ENCODE measurements at regions not wholly inside any gene's neighbourhood (a gene's known extent, or its start where the extent isn't known, plus 50 kb on each side); places are given as distances from the start of the nearest gene placed in this dataset.

GRCh38 chr20:23264545-23264944 lies 86.0 kb upstream of the NXT1 start:
- dilution Hi-C loops (cut with MboI; ENCODE audit: extremely low pct_ligation_motif_present, low sequenced_read_pairs) = no loop called here
- TF ChIP-seq, protein P1, sequence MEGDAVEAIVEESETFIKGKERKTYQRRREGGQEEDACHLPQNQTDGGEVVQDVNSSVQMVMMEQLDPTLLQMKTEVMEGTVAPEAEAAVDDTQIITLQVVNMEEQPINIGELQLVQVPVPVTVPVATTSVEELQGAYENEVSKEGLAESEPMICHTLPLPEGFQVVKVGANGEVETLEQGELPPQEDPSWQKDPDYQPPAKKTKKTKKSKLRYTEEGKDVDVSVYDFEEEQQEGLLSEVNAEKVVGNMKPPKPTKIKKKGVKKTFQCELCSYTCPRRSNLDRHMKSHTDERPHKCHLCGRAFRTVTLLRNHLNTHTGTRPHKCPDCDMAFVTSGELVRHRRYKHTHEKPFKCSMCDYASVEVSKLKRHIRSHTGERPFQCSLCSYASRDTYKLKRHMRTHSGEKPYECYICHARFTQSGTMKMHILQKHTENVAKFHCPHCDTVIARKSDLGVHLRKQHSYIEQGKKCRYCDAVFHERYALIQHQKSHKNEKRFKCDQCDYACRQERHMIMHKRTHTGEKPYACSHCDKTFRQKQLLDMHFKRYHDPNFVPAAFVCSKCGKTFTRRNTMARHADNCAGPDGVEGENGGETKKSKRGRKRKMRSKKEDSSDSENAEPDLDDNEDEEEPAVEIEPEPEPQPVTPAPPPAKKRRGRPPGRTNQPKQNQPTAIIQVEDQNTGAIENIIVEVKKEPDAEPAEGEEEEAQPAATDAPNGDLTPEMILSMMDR (IDR thresholded peaks at IDR 0.05; ENCODE audit: extremely low read depth in 1 of 2, insufficient read depth in 1 of 2, low read depth in 1 of 2, low read length in 2 of 2) = no peak
- TF ChIP-seq EZH2 (IDR thresholded peaks at IDR 0.05; ENCODE audit: borderline replicate concordance, low read depth, low read length, severe bottlenecking) = no peak
- TF ChIP-seq JUN (IDR thresholded peaks at IDR 0.05; ENCODE audit: borderline replicate concordance, insufficient read depth, insufficient read length, low read depth) = no peak
- TF ChIP-seq POLR2AphosphoS5 (IDR thresholded peaks at IDR 0.05; ENCODE audit: insufficient read depth, low read depth, low read length) = no peak
- TF ChIP-seq, protein P2, sequence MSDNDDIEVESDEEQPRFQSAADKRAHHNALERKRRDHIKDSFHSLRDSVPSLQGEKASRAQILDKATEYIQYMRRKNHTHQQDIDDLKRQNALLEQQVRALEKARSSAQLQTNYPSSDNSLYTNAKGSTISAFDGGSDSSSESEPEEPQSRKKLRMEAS (IDR thresholded peaks at IDR 0.05; ENCODE audit: insufficient read depth, insufficient read length) = no peak
- TF ChIP-seq MYC (IDR thresholded peaks at IDR 0.05; ENCODE audit: low read depth, low read length) = no peak
- TF ChIP-seq FOS (IDR thresholded peaks at IDR 0.05; ENCODE audit: borderline replicate concordance, insufficient read depth, low read length) = no peak
- TF ChIP-seq GATA2 (IDR thresholded peaks at IDR 0.05; ENCODE audit: insufficient read depth, insufficient read length, low read depth, low read length) = no peak
- no peak for DNase-seq (ENCODE audit: low read depth, low spot score)
- H3K4me2 ChIP-seq (ENCODE audit: insufficient read depth, low read length) = no peak overlapping the region
- no peak overlapping the region for H3K4me3 ChIP-seq (replicated peaks in 1 of 3; ENCODE audit: insufficient read depth in 1 of 3, low read depth in 1 of 3, low read length in 3 of 3)
- no peak for FAIRE-seq
- POLR2A ChIA-PET = no interaction called here
- H2AFZ ChIP-seq (ENCODE audit: low read depth, low read length) = no peak overlapping the region
- no peaks in the 10 kb centered on the region for H3K27me3 ChIP-seq (ENCODE audit: control insufficient read depth in 2 of 2, insufficient read depth in 2 of 2, low read length in 2 of 2)
- CTCF ChIA-PET = interaction anchor here (1.1 to 2.0 kb wide), 2 partner anchors 19 to 20 kb away, joined by 3 to 6 read pairs; no protein-coding TSS in a partner anchor
- BruUV-seq (replicated peaks) = no TSS peak
- H4K20me1 ChIP-seq (replicated peaks; ENCODE audit: control insufficient read depth, extremely low read depth, insufficient read depth, low read length) = no peaks in the 10 kb centered on the region
- H3K9ac ChIP-seq (replicated peaks; ENCODE audit: extremely low read depth, insufficient read depth, low read length) = no peak overlapping the region
- no peaks in the 10 kb centered on the region for H3K9me3 ChIP-seq (replicated peaks; ENCODE audit: control insufficient read depth, insufficient read depth, low read length)
- H3K4me1 ChIP-seq (ENCODE audit: control insufficient read depth, extremely low read depth, insufficient read depth, low read length) = peaks cover 4% of the 10 kb centered on the region
- no peak overlapping the region for H3K27ac ChIP-seq (ENCODE audit: insufficient read depth, low read depth, low read length)
- H3K9me1 ChIP-seq (replicated peaks; ENCODE audit: control insufficient read depth, extremely low read depth, insufficient read depth, low read length) = no peaks in the 10 kb centered on the region
- H3K36me3 ChIP-seq (ENCODE audit: control insufficient read depth in 2 of 2, extremely low read depth in 1 of 2, insufficient read depth in 2 of 2, low read length in 2 of 2) = no peaks in the 10 kb centered on the region
- no peaks in the 10 kb centered on the region for H3K79me2 ChIP-seq (ENCODE audit: control insufficient read depth, insufficient read depth, low read length)
- intact Hi-C loops (cut with micrococcal nuclease) = no loop called here

All from endothelial cell of umbilical vein (primary cell).